ENCODE measurements at regions not wholly inside any gene's neighbourhood (a gene's known extent, or its start where the extent isn't known, plus 50 kb on each side); places are given as distances from the start of the nearest gene placed in this dataset.

DNA sequence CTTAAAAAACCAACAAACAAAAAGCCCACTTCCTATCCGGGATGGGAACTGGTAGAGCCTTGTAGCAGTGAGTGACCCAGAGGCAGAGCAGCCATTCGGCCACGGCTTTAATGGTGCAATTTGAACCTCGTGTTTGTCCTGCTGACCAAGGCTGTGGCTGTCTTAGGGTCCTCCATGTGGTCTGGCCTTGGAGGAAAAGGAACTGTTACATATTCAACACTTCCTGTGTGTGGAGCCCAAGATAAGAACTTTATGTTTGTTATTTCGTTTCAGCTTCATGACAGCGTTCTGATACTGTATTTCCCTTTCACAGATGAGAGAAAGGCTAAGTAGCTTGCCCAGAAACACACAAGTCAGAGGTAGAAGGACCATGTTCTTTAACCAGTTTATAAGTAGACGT, 269.8 kb downstream of the SV2B start:
- TF ChIP-seq, protein P1, sequence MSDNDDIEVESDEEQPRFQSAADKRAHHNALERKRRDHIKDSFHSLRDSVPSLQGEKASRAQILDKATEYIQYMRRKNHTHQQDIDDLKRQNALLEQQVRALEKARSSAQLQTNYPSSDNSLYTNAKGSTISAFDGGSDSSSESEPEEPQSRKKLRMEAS (IDR thresholded peaks at IDR 0.05): no peak
- TF ChIP-seq, protein P2, sequence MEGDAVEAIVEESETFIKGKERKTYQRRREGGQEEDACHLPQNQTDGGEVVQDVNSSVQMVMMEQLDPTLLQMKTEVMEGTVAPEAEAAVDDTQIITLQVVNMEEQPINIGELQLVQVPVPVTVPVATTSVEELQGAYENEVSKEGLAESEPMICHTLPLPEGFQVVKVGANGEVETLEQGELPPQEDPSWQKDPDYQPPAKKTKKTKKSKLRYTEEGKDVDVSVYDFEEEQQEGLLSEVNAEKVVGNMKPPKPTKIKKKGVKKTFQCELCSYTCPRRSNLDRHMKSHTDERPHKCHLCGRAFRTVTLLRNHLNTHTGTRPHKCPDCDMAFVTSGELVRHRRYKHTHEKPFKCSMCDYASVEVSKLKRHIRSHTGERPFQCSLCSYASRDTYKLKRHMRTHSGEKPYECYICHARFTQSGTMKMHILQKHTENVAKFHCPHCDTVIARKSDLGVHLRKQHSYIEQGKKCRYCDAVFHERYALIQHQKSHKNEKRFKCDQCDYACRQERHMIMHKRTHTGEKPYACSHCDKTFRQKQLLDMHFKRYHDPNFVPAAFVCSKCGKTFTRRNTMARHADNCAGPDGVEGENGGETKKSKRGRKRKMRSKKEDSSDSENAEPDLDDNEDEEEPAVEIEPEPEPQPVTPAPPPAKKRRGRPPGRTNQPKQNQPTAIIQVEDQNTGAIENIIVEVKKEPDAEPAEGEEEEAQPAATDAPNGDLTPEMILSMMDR (IDR thresholded peaks at IDR 0.05 in 2 of 3, conservative IDR thresholded peaks at IDR 0.05 in 1 of 3; ENCODE audit: borderline replicate concordance in 1 of 3, insufficient read depth in 1 of 3, low read depth in 2 of 3, low read length in 2 of 3): no peak
- TF ChIP-seq ELF1 (IDR thresholded peaks at IDR 0.05; ENCODE audit: borderline replicate concordance, low read depth): no peak
- TF ChIP-seq ZNF274 (IDR thresholded peaks at IDR 0.05; ENCODE audit: low read depth, low read length): no peak
- TF ChIP-seq, protein P3, sequence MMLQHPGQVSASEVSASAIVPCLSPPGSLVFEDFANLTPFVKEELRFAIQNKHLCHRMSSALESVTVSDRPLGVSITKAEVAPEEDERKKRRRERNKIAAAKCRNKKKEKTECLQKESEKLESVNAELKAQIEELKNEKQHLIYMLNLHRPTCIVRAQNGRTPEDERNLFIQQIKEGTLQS (IDR thresholded peaks at IDR 0.05): no peak
- TF ChIP-seq POLR2A (IDR thresholded peaks at IDR 0.05; ENCODE audit: borderline replicate concordance, extremely low read depth, insufficient read depth, insufficient read length): no peak
- TF ChIP-seq, protein P4, sequence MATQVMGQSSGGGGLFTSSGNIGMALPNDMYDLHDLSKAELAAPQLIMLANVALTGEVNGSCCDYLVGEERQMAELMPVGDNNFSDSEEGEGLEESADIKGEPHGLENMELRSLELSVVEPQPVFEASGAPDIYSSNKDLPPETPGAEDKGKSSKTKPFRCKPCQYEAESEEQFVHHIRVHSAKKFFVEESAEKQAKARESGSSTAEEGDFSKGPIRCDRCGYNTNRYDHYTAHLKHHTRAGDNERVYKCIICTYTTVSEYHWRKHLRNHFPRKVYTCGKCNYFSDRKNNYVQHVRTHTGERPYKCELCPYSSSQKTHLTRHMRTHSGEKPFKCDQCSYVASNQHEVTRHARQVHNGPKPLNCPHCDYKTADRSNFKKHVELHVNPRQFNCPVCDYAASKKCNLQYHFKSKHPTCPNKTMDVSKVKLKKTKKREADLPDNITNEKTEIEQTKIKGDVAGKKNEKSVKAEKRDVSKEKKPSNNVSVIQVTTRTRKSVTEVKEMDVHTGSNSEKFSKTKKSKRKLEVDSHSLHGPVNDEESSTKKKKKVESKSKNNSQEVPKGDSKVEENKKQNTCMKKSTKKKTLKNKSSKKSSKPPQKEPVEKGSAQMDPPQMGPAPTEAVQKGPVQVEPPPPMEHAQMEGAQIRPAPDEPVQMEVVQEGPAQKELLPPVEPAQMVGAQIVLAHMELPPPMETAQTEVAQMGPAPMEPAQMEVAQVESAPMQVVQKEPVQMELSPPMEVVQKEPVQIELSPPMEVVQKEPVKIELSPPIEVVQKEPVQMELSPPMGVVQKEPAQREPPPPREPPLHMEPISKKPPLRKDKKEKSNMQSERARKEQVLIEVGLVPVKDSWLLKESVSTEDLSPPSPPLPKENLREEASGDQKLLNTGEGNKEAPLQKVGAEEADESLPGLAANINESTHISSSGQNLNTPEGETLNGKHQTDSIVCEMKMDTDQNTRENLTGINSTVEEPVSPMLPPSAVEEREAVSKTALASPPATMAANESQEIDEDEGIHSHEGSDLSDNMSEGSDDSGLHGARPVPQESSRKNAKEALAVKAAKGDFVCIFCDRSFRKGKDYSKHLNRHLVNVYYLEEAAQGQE (IDR thresholded peaks at IDR 0.05; ENCODE audit: low read depth): no peak
- no peak for TF ChIP-seq EZH2 (IDR thresholded peaks at IDR 0.05)
- no peak for TF ChIP-seq JUND (IDR thresholded peaks at IDR 0.05)

All from HCT116 (cell line).